Coronary artery (tissue), 2 donors: ENCODE measurements at regions not wholly inside any gene's neighbourhood (a gene's known extent, or its start where the extent isn't known, plus 50 kb on each side); places are given as distances from the start of the nearest gene placed in this dataset.

Experiments used
- DNase-seq: peaks from one replicate; pipeline ENCODE4 v3.0.0-alpha.2; 2017; ENCODE audit warnings: low spot score
- H3K27ac ChIP-seq, 2 donors: fragments of 200-600 bp; sonication (generic); one replicate each; pipeline ENCODE4 v1.5.1; 2016 to 2019
- H3K4me3 ChIP-seq: fragments of 200-600 bp; sonication (generic); 2 replicates; pipeline ENCODE4 v1.5.1; 2016; ENCODE audit warnings: mild to moderate bottlenecking, moderate library complexity
- TF ChIP-seq, protein P1 (sequence below): fragments of 200-600 bp; sonication (generic); IDR thresholded peaks from one replicate; pipeline ENCODE4 v1.5.1; 2019; ENCODE audit warnings: antibody characterized with exemption

DNA sequence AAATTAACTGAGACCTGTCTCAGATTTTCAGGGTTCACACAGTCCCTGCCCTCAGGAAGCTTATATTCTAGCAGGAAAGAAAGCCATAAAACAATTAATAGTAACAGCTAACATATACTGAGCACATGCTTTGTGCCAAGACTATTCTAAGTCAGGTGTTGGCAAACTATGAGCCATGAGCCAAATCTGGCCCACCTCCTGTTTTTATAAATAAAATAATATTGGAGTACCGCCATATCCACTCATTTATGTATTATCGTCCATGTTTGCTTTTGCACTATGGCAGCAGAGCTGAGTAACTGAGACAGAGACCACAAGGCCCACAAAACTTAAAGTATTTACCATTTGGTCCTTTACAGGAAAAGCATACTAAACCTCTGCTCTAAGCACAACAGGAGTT is 83.3 kb upstream of the TRIO start:
- DNase-seq, result no peak
- TF ChIP-seq, protein P1, sequence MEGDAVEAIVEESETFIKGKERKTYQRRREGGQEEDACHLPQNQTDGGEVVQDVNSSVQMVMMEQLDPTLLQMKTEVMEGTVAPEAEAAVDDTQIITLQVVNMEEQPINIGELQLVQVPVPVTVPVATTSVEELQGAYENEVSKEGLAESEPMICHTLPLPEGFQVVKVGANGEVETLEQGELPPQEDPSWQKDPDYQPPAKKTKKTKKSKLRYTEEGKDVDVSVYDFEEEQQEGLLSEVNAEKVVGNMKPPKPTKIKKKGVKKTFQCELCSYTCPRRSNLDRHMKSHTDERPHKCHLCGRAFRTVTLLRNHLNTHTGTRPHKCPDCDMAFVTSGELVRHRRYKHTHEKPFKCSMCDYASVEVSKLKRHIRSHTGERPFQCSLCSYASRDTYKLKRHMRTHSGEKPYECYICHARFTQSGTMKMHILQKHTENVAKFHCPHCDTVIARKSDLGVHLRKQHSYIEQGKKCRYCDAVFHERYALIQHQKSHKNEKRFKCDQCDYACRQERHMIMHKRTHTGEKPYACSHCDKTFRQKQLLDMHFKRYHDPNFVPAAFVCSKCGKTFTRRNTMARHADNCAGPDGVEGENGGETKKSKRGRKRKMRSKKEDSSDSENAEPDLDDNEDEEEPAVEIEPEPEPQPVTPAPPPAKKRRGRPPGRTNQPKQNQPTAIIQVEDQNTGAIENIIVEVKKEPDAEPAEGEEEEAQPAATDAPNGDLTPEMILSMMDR, result no peak
- Histone ChIP-seq H3K27ac (no peak overlapping the region), H3K4me3 (no peak overlapping the region)

DNA sequence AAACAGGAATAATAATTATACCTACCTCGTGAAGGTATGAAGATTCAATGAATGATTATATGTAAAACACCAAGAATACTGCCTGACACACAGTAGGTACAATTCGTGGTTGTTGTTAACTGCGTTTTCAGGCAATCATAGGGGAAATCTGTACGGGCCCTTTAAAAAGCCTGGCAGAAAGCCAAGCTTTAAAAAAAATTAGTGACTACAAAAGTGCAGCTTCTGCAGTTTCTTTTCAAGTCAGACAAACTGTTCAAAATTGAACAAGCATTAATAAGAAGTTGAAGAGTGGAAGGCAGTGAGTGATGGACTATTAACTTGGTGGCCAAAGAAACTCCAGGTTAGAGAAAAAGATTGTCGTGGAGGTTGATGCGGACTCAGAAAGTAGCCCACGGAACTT is 85.9 kb upstream of the TRIO start:
- Histone ChIP-seq H3K4me3 (no peak overlapping the region), H3K27ac (no peak overlapping the region)
- DNase-seq, result no peak
- TF ChIP-seq, protein P1, result no peak

DNA sequence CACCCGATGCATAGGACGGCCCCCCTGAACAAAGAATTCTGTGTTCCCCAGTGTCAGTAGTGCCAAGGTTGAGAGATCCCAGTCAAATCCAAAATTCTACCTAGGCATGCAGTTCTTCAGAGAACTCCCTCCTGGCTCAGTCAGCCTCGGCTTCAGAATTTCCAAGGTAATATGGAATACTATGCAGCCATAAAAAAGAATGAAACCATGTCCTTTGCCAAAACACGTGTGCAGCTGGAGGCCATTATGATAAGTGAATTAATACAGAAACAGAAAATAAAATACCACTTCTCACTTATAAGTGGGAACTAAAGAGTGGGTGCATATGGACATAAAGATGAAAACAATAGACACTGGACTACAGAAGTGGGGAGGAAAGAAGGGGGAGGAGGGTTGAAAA is 87.1 kb upstream of the TRIO start:
- TF ChIP-seq, protein P1, result no peak
- Histone ChIP-seq H3K27ac (no peak overlapping the region), H3K4me3 (no peak overlapping the region)
- no peak for DNase-seq

DNA sequence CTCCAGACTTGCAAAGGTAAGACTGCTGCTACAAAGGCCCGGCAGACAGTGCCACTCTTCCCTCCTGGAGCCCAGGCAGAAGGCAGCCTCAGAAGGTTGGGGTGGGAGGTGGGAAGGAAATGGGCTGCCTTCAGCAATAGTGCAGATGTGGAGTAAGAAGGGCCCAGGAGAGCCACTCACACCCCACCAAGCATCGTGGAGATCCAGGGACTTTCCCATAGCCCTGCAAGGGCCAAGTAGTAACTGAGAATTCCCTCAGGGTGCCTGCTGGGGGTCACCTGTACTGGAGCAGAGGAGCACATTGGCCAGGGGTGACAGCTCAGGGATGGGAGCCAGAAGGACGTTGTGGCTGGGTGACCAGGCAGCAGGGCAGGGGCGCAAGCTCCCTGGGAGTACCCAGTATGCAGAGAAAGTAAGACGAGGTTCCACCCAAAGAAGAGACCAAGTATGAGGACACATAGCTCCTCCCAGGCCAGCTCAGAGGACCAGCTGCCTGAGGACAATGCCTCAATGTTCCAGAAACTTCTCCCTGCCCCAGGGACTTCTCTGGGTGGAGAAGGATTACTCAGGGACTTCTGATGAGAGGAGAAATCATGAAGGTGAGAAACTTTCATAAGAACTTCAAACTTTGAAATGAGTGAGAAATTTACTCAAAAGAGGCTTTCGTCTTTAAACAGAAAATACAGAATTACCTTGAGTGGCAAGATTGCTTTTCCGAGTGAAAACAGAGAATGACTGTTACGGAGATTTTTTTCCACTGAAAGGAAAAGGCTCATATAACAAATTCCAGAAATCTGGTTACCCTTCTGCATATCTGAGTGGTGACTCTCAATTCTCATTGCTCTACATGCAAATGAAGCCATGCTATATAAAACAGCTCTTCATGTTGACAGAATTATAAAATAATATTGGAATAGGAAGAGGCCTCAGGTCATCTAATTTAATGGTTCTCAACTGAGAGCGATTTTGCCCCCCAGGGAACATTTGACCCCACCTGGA is 87.9 kb upstream of the TRIO start:
- TF ChIP-seq, protein P1, result no peak
- no peak for DNase-seq
- Histone ChIP-seq H3K4me3 (no peak overlapping the region), H3K27ac (no peak overlapping the region)

DNA sequence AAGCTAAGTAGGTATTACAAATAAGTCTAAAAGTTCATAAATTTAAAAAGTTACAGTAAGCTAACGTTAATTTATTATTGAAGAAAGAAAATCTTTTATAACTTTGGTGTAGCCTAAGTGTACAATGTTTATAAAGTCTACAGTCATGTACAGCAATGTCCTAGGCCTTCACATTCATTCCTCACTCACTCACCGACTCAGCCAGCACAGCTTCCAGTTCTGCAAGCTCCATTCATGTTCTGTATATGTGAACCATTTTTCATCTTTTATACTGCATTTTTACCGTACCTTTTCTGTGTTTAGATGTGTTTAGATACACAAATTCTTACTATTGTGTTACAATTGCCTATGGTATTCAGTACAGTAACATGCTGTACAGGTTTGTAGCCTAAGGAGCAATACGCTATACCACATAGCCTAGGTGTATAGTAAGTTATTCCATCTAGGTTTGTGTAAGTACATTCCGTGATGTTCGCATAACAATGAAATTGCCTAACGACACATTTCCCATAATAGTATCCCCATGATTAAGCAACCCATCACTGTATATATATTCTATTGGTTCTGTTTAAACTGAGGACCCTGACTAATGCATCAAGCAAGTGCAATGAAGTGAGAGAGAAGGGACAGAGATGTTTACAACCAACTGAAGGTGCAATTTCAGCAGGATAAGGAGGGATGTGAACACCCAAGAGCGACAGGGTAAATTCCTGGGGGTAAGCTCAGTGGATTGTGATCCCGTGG is 88.9 kb upstream of the TRIO start:
- TF ChIP-seq, protein P1, result no peak
- Histone ChIP-seq H3K27ac (no peak overlapping the region), H3K4me3 (no peak overlapping the region)
- DNase-seq, result no peak

DNA sequence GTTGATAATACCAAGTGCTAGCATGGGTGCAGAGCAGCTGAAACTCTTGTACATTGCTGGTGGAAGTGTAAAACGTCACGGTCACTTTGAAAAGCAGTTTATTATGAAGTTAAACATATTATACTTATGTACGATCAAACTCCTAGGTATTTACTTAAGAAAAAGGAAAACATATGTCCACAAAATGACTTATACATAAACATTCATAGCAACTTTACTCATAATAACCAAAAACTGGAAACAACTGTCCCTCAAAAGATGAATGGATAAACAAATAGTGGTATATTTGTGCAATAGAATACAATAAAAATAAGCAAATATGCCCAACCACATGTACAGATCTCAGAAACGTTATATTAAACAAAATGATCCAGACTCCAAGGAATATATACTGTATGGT is 92.3 kb upstream of the TRIO start:
- DNase-seq, result no peak
- TF ChIP-seq, protein P1, result no peak
- Histone ChIP-seq H3K27ac (no peak overlapping the region), H3K4me3 (no peak overlapping the region)
